Prostate gland (tissue), 2 donors: ENCODE measurements at regions not wholly inside any gene's neighbourhood (a gene's known extent, or its start where the extent isn't known, plus 50 kb on each side); places are given as distances from the start of the nearest gene placed in this dataset.
"Not testable (repeated sequence)": the region's sequence is repeated elsewhere in the genome, so short reads cannot be mapped to it uniquely, and the experiment has no call there.

Source experiments
- CTCF ChIP-seq, 4 experiments: fragments of 200-600 bp in 2 of 4; fragments of 450-650 bp in 2 of 4; sonication (generic) in 2 of 4; IDR thresholded peaks; 1 replicate in 3 of 4; 2 replicates in 1 of 4; pipeline ENCODE4 v1.5.1; 2016 to 2019; ENCODE audit warnings: antibody characterized with exemption in 4 of 4, mild to moderate bottlenecking in 2 of 4, moderate library complexity in 2 of 4
- POLR2A ChIP-seq: fragments of 450-650 bp; IDR thresholded peaks from one replicate; pipeline ENCODE4 v1.6.1; 2016; ENCODE audit warnings: antibody characterized with exemption, mild to moderate bottlenecking

GRCh38 chr11:71780116-71780515 is 52.9 kb upstream of the DEFB108B start:
- TF ChIP-seq CTCF (IDR thresholded peaks at IDR 0.05); POLR2A: not testable (repeated sequence)
